Activated CD8-positive, alpha-beta memory T cell treated with anti-CD3 and anti-CD28 coated beads for 48 hours (primary cell): ENCODE measurements at regions not wholly inside any gene's neighbourhood (a gene's known extent, or its start where the extent isn't known, plus 50 kb on each side); places are given as distances from the start of the nearest gene placed in this dataset.

Source experiments
- DNase-seq, 3 experiments: peaks; one replicate each; pipeline ENCODE4 v3.0.0-alpha.2; 2020; ENCODE audit warnings: low read depth in 2 of 3, low spot score in 2 of 3

DNA sequence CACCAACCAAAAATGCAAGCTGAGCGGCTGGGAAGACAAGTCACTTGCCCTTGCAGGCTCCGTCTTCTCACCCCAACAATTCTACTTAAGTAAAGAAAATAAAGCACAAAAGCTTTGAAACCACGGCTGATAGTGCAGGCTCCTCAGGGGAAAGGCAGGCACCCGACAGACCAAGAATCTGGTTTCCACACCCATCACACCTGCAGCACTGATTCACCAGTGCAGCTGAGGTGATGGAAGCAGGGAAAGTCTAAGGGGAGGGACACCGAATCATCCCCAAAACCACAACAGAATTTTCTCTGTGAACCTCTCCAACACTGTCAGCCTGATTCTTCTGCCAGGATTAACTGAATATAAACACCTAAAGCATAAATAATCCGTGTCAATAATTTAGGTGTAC is 62.0 kb upstream of the NSMCE3 start:
- DNase-seq = no peak

DNA sequence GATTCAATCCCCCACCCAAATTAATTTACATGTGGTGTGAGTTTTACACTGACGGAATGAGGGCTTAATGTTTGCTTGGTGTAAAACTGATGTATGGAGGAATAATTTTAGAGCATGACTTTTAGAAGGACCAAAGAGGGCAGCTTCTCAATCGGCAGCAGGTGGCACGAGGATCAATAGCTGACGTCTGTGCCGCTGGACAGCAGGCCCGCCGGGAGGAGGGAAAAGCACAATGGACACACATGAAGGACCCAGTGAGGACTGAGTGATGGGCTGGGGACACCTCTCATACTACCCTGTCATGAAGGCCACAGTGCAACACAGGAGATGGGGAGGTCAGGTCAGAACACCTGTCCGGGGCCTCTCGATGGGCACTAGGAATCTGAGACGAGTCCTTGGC is 61.4 kb upstream of the NSMCE3 start:
- no peak for DNase-seq

DNA sequence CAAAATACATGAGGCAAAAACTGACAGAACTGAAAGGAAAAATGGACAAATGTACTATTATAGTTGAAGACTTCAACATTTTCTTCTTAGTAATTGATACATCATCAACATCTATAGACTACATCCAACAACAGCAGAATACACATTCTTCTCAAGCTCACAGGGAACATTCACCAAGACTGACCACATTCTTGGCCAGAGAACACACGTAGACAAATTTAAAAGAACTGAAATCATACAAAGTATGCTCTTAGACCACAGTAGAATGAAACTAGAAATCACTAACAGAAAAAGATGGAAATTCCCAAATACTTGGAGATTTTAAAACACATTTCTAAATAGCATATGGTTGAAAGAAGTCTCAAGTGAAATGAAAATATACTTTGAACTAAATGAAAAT is 55.1 kb upstream of the NSMCE3 start:
- DNase-seq = no peak

- no peak for DNase-seq
Measured at GRCh38 chr15:29323557-29323956, 53.9 kb upstream of the NSMCE3 start.

DNA sequence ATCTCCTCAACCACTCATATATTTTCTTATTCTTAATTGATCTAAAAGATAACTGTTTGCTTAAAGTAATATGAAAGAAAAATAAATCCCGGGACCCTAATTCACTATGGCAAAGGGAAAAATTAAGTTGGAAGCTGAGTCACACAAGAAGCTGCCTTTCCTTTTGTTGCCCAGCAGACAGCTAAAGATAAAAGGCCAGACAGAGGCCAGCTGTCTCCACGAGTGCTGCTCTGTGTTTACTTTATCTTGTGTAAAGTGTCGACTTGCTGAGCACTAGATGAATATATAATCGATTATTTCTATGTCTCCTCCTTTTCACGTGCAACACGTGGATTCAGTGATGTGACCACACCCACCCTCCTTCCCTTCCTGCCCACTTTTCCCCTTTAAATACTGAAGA is 52.8 kb upstream of the NSMCE3 start:
- no peak for DNase-seq

DNA sequence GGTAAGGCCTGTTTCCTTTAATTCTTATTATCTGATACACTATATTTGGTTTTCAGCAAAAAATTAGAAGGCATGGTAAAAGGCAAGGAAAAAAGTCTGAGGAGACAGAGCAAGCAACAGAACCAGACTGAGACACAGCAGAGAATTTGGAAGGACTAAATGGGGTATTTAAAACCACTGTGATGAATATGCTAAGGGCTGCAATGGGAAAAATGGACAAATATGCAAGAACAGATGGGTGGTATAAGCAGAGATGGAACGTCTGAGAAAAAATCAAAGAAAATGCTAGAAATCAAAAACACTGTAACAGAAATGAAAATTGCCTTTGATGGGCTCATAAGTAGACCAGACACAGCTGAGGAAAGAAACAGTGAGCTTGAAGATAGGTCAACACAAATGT is 50.8 kb upstream of the NSMCE3 start:
- DNase-seq = no peak

DNA sequence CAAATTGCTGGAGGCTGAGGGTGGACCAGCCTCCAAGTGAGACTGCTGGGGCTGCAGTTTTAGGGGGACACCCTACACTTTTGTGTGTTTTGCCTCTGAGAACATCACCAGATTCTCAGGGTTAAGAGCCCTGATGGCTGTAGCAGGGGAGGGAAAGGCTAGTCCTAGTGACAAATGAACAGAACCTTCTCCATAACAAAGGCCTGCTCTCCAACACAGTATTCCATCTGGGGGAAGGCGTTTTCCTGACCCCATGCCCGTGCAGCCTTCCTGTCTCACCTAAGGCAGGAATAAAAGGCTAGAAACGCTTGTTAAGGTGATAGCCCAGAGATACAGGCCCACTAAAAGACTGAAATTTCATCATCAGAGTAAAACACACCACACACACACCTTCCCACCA is 50.2 kb upstream of the NSMCE3 start:
- no peak for DNase-seq
